GM21723 (cell line): ENCODE measurements at regions not wholly inside any gene's neighbourhood (a gene's known extent, or its start where the extent isn't known, plus 50 kb on each side); places are given as distances from the start of the nearest gene placed in this dataset.
"Not testable (repeated sequence)": the region's sequence is repeated elsewhere in the genome, so short reads cannot be mapped to it uniquely, and the experiment has no call there.

Experiments used
- ATAC-seq: cut with Tn5 transposase; IDR thresholded peaks from one replicate; pipeline ENCODE4 v1.9.1; 2021; ENCODE audit warnings: mild to moderate bottlenecking, moderate library complexity; ENCODE audit not compliant: unreplicated experiment

GRCh38 chrX:94329182-94329581 is 655.2 kb downstream of the FAM133A start:
- ATAC-seq, result no peak

DNA sequence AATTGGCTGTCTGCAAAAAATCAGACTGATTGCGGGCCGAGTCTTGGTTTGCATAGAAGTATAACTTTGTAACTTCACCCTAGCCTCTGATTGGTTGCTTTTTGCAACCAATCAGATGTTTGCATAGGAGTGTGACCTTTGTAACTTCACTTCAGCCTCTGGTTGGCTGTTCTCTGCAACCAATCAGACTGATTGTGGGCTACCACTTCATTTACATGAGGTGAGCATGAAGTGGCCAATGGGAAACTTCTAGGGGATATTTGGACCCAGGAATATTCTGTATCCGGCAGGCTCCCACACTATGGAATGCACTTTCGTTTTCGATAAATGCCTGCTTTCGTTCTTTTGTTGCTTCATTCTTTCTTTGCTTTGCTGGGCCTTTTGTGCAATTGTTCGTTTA is 667.7 kb downstream of the FAM133A start:
- ATAC-seq, result not testable (repeated sequence)

DNA sequence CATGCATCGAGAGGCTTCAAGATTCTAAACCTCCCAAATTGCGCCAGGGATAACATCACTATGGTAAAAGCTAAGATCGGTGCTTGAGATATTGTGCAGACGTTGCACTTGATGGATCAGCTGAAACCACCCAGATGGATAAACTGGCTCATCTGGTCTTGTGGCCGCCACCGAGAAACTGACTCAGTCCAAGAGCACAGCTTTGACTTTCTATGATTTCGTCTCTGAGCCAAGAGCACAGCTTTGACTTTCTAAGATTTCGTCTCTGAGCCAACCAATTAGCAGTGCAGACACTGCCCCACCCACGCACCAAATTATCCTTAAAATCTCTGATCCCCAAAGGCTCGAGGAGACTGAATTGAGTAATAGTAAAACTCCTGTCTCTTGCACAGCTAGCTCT is 687.2 kb downstream of the FAM133A start:
- no peak for ATAC-seq

- ATAC-seq, result no peak
These were observed 691.7 kb downstream of the FAM133A start for GRCh38 chrX:94365736-94366135.

GRCh38 chrX:94366616-94367015 is 692.6 kb downstream of the FAM133A start:
- no peak for ATAC-seq

- ATAC-seq, result no peak
These were observed 715.0 kb downstream of the FAM133A start for GRCh38 chrX:94389044-94389443.

GRCh38 chrX:94400488-94400887 is 726.5 kb downstream of the FAM133A start:
- peak; percentile 82 for ATAC-seq

GRCh38 chrX:94401426-94401825 is 727.4 kb downstream of the FAM133A start:
- ATAC-seq, result no peak

DNA sequence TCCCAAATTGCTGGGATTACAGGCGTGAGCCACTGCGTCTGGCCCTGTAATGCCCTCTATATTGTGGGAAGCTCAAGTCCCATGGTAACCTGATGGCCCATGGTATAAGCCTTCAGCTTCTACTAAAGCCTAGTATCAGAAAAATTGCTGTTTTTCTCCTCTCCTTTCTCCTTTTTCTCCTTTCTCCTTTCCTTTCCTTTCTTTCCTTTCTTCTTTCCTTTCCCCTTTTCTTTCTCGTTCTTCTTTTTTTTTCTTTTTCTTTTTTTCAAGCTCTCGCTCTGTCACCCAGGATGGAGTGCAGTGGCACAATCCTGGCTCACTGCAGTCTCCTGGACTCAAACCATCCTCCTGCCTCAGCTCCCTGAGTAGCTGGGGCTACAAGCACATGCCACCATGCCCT is 740.7 kb downstream of the FAM133A start:
- ATAC-seq, result no peak

DNA sequence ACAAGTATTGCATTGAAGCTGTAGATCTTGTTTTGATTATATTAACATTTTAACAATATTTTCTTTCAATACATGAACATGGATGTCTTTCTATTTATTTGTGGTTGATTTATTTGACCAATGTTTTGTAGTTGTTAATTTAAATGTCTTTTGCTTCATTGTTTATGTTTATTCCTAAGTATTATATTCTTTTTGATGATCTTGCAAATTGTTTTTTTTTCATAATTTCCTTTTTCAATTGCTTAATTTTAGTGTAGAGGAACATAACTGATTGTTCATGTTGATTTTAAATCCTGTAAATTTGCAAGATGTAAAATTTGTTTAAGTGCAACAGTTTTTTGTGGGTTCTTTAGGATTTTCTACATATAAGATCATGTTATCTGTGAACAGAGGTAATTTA is 744.1 kb downstream of the FAM133A start:
- no peak for ATAC-seq

- ATAC-seq, result no peak
These were observed 750.5 kb downstream of the FAM133A start for GRCh38 chrX:94424456-94424855.

GRCh38 chrX:94430091-94430490 is 756.1 kb downstream of the FAM133A start:
- ATAC-seq, result no peak

DNA sequence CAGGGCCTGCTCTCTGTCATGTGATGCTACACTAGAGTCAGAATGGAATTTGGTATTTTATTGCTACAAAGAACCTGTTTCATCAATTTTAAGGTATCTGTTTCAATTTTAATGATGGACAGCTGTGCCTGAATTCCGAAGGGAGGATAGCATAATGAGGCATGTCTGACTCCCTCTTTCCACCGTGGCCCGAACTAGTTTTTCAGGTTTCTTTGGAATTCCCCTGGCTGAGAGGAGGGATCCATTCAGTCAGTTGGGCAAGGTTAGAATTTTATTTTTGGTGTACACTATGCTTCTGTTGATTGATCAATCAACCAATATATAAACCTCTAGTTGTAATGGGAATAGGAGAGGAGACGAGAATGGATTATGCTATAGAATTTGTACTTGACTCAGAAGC is 761.8 kb downstream of the FAM133A start:
- ATAC-seq, result no peak

- no peak for ATAC-seq
These were observed 780.2 kb downstream of the FAM133A start for GRCh38 chrX:94454159-94454558.

- no peak for ATAC-seq
These were observed 780.6 kb downstream of the FAM133A start for GRCh38 chrX:94454606-94455005.

GRCh38 chrX:94455782-94456181 is 781.8 kb downstream of the FAM133A start:
- no peak for ATAC-seq

DNA sequence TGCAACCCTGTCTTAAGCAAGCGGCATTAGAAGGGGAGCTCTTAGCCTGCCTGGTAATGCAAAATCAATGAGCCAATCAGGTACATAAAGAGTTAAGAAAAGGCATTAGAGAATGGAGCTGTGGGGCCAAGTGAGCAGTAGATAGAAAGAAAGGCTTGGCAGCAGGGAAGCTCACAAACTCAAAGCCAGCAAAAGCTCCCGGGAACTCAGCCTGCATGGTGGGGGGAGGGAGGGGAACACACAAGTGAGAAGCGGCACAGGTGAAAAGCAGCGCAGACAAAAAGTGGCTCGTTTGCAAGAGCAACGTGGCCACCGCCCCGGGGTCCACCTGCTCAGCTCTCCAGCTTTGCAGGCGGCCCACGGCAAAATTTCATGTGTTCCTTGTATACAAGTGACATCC is 818.5 kb downstream of the FAM133A start:
- ATAC-seq, result no peak

GRCh38 chrX:94493405-94493804 is 819.4 kb downstream of the FAM133A start:
- ATAC-seq, result no peak

GRCh38 chrX:94511564-94511963 is 837.6 kb downstream of the FAM133A start:
- no peak for ATAC-seq

- ATAC-seq, result no peak
These were observed 841.0 kb downstream of the FAM133A start for GRCh38 chrX:94515009-94515408.

DNA sequence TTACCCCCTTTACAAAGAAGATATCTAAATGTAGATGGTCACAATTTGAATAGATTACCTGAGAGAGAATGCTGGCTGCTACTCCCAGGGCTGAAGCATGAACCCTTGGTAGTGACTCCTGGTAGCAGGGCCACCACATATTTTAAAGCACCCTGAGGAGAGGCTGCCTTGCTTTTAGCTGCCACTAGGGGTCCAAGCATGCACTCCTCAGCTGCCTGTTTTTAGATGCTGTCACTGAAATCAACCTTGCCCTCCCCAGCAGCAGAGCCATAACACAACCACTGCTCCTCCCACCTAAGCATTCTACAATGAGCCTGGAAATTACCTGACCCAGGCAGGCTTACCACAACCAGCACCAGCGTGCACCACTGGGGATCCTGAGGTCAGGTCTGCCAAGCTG is 850.9 kb downstream of the FAM133A start:
- ATAC-seq, result peak; percentile 56

DNA sequence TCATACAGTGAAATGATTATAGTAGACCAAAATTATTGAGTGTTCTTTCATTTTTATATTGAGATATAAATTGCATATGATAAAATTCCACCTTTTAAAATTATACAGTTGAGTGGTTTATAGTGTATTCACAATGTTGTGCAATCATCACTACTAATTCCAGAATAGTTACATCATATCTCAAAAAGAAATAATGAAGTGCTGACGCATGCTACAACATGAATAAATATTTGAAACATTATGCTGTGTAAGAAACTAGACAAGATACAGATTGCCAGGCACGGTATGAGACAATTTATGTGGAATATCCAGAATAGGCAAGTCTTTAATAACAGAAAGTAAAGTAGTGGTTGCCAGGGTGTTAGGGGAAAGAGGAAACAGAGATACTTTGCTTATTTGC is 871.7 kb downstream of the FAM133A start:
- no peak for ATAC-seq

GRCh38 chrX:94551831-94552230 is 877.8 kb downstream of the FAM133A start:
- no peak for ATAC-seq

DNA sequence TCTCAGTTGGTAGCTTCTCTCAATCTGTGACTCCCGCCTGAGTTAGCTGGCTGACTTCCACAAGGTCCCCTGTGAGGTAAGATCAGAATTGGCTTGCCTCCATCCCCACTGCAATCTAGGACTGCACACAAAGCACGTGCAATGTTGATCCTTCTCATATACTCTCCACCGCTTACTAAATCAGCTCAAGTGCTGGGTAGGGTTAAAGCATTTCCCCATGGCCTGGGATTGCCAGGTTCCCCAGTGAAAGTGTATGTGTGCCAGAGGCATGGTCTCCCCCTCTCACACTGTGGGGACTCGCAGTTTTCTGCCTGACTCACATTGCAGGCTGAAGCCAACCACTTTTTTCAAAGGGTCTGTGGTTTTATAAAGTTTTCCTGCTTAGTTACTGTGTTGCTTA is 886.9 kb downstream of the FAM133A start:
- no peak for ATAC-seq
